ENCODE measurements at regions not wholly inside any gene's neighbourhood (a gene's known extent, or its start where the extent isn't known, plus 50 kb on each side); places are given as distances from the start of the nearest gene placed in this dataset.

DNA sequence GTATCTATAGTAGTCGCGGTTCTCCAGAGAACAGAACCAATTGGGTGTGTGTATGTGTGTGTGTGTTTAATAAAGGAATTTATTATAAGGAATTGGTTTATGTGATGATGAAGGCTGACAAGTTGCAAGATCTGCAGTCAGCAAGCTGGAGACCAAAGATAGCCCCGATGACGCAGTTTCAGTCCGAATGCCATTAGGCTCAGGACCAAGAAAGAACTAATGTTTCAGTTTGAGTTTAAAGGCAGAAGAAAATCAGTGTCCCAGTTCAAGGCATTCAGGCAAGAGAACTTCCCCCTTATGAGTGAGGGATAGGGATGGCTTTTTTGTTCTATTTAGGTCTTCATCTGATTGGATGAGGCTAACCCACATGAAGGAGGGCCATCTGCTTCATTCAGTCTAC lies 221.6 kb downstream of the HNMT start:
- no peak for TF ChIP-seq POLR2A (IDR thresholded peaks at IDR 0.05; ENCODE audit: low read depth, low read length)
- TF ChIP-seq CTCF (IDR thresholded peaks at IDR 0.05; ENCODE audit: extremely low read depth in 1 of 2, insufficient read depth in 1 of 2, low read depth in 1 of 2, low read length in 2 of 2) = no peak
- TF ChIP-seq, protein P1, sequence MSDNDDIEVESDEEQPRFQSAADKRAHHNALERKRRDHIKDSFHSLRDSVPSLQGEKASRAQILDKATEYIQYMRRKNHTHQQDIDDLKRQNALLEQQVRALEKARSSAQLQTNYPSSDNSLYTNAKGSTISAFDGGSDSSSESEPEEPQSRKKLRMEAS (IDR thresholded peaks at IDR 0.05; ENCODE audit: insufficient read depth, insufficient read length) = no peak
- TF ChIP-seq FOS (IDR thresholded peaks at IDR 0.05; ENCODE audit: borderline replicate concordance, insufficient read depth, low read length) = no peak
- TF ChIP-seq JUN (IDR thresholded peaks at IDR 0.05; ENCODE audit: borderline replicate concordance, insufficient read depth, insufficient read length, low read depth) = no peak
- TF ChIP-seq EZH2 (IDR thresholded peaks at IDR 0.05; ENCODE audit: borderline replicate concordance, low read depth, low read length, severe bottlenecking) = no peak

Measured in endothelial cell of umbilical vein (primary cell).